ENCODE measurements at regions not wholly inside any gene's neighbourhood (a gene's known extent, or its start where the extent isn't known, plus 50 kb on each side); places are given as distances from the start of the nearest gene placed in this dataset.

- TF ChIP-seq POLR2AphosphoS5 (IDR thresholded peaks at IDR 0.05) (peak in 2 of 3 donors; percentile 51), CTCF (IDR thresholded peaks at IDR 0.05) (no peak), POLR2A (IDR thresholded peaks at IDR 0.05) (no peak), EP300 (IDR thresholded peaks at IDR 0.05; ENCODE audit: low read depth) (no peak)
Observed at GRCh38 chr9:90107040-90107725, 502.4 kb downstream of the GADD45G start.
